IPS DF 19.7 (cell line): ENCODE measurements at regions not wholly inside any gene's neighbourhood (a gene's known extent, or its start where the extent isn't known, plus 50 kb on each side); places are given as distances from the start of the nearest gene placed in this dataset.
"Not testable (repeated sequence)": the region's sequence is repeated elsewhere in the genome, so short reads cannot be mapped to it uniquely, and the experiment has no call there.

Experiments used
- DNase-seq: peaks from one replicate; pipeline ENCODE4 v3.0.0-alpha.2; 2013; ENCODE audit warnings: low read depth, low spot score

GRCh38 chr10:130932326-130933007 lies 379.1 kb downstream of the TCERG1L start:
- no peak for DNase-seq

- DNase-seq, result no peak
Observed at GRCh38 chr10:130933008-130933390, 378.5 kb downstream of the TCERG1L start.

GRCh38 chr10:130934293-130935127 lies 377.0 kb downstream of the TCERG1L start:
- DNase-seq, result peak; percentile 1

GRCh38 chr10:130935128-130935439 lies 376.4 kb downstream of the TCERG1L start:
- no peak for DNase-seq

- no peak for DNase-seq
Observed at GRCh38 chr10:130935897-130936550, 375.5 kb downstream of the TCERG1L start.

- DNase-seq, result no peak
Observed at GRCh38 chr10:130936851-130937250, 374.7 kb downstream of the TCERG1L start.

GRCh38 chr10:130938051-130938450 lies 373.5 kb downstream of the TCERG1L start:
- DNase-seq, result no peak

GRCh38 chr10:130938891-130939290 lies 372.6 kb downstream of the TCERG1L start:
- DNase-seq, result not testable (repeated sequence)

GRCh38 chr10:130941886-130942285 lies 369.6 kb downstream of the TCERG1L start:
- no peak for DNase-seq

GRCh38 chr10:130952086-130952485 lies 359.4 kb downstream of the TCERG1L start:
- DNase-seq, result no peak

- no peak for DNase-seq
Observed at GRCh38 chr10:130954326-130954905, 357.1 kb downstream of the TCERG1L start.

GRCh38 chr10:130956251-130956650 lies 355.3 kb downstream of the TCERG1L start:
- no peak for DNase-seq

- DNase-seq, result no peak
Observed at GRCh38 chr10:130957423-130957822, 354.1 kb downstream of the TCERG1L start.

- DNase-seq, result no peak
Observed at GRCh38 chr10:130958003-130958402, 353.5 kb downstream of the TCERG1L start.

GRCh38 chr10:130958981-130959751 lies 352.4 kb downstream of the TCERG1L start:
- no peak for DNase-seq

GRCh38 chr10:130959752-130960195 lies 351.7 kb downstream of the TCERG1L start:
- no peak for DNase-seq

- DNase-seq, result no peak
Observed at GRCh38 chr10:130960531-130960930, 351.0 kb downstream of the TCERG1L start.

GRCh38 chr10:130961506-130962239 lies 349.8 kb downstream of the TCERG1L start:
- DNase-seq, result no peak

- no peak for DNase-seq
Observed at GRCh38 chr10:130962240-130963051, 349.1 kb downstream of the TCERG1L start.

- DNase-seq, result no peak
Observed at GRCh38 chr10:130963052-130963393, 348.5 kb downstream of the TCERG1L start.
